G401 (cell line): ENCODE measurements at regions not wholly inside any gene's neighbourhood (a gene's known extent, or its start where the extent isn't known, plus 50 kb on each side); places are given as distances from the start of the nearest gene placed in this dataset.
"Not testable (repeated sequence)": the region's sequence is repeated elsewhere in the genome, so short reads cannot be mapped to it uniquely, and the experiment has no call there.

Source experiments
- DNase-seq: peaks from one replicate; pipeline ENCODE4 v3.0.0-alpha.2; 2015; ENCODE audit warnings: low spot score
- in situ Hi-C: cut with HindIII; loops from 2 replicates; pipeline ENCODE4 v1.10.0; 2016; ENCODE audit warnings: low sequenced_read_pairs, mixed read lengths

- in situ Hi-C loops: no loop called here
- DNase-seq: no peak
These were observed 273.5 kb upstream of the PLPP4 start for GRCh38 chr10:120183546-120183945.

GRCh38 chr10:120184547-120185337 lies 272.3 kb upstream of the PLPP4 start:
- in situ Hi-C loops: no loop called here
- DNase-seq: no peak

- in situ Hi-C loops: no loop called here
- no peak for DNase-seq
These were observed 270.5 kb upstream of the PLPP4 start for GRCh38 chr10:120186506-120186905.

GRCh38 chr10:120187168-120187567 lies 269.9 kb upstream of the PLPP4 start:
- DNase-seq, in situ Hi-C loops: not testable (repeated sequence)

- no peak for DNase-seq
- in situ Hi-C loops: no loop called here
These were observed 268.1 kb upstream of the PLPP4 start for GRCh38 chr10:120188950-120189349.

- no peak for DNase-seq
- in situ Hi-C loops: no loop called here
These were observed 260.9 kb upstream of the PLPP4 start for GRCh38 chr10:120195984-120196712.

GRCh38 chr10:120204877-120205276 lies 252.2 kb upstream of the PLPP4 start:
- in situ Hi-C loops: no loop called here
- DNase-seq: no peak

GRCh38 chr10:120205368-120206018 lies 251.5 kb upstream of the PLPP4 start:
- DNase-seq: peak; percentile 49
- in situ Hi-C loops: no loop called here

- no peak for DNase-seq
- in situ Hi-C loops: no loop called here
These were observed 248.5 kb upstream of the PLPP4 start for GRCh38 chr10:120208488-120208887.

- no peak for DNase-seq
- in situ Hi-C loops: no loop called here
These were observed 247.8 kb upstream of the PLPP4 start for GRCh38 chr10:120209124-120209762.

GRCh38 chr10:120212275-120212674 lies 244.8 kb upstream of the PLPP4 start:
- in situ Hi-C loops: no loop called here
- DNase-seq: no peak

- DNase-seq, in situ Hi-C loops: not testable (repeated sequence)
These were observed 243.7 kb upstream of the PLPP4 start for GRCh38 chr10:120213283-120213682.

- DNase-seq: no peak
- in situ Hi-C loops: no loop called here
These were observed 239.3 kb upstream of the PLPP4 start for GRCh38 chr10:120217736-120218135.

- peak; percentile 18 for DNase-seq
- in situ Hi-C loops: no loop called here
These were observed 235.0 kb upstream of the PLPP4 start for GRCh38 chr10:120221873-120222485.

- in situ Hi-C loops: no loop called here
- no peak for DNase-seq
These were observed 227.4 kb upstream of the PLPP4 start for GRCh38 chr10:120229641-120230040.

- in situ Hi-C loops, DNase-seq: not testable (repeated sequence)
These were observed 217.3 kb upstream of the PLPP4 start for GRCh38 chr10:120239695-120240094.

GRCh38 chr10:120251821-120252442 lies 205.1 kb upstream of the PLPP4 start:
- in situ Hi-C loops: no loop called here
- no peak for DNase-seq

- DNase-seq: no peak
- in situ Hi-C loops: no loop called here
These were observed 203.9 kb upstream of the PLPP4 start for GRCh38 chr10:120253131-120253530.

- in situ Hi-C loops: no loop called here
- peak; percentile 81 for DNase-seq
These were observed 196.6 kb upstream of the PLPP4 start for GRCh38 chr10:120260456-120260855.
